B cell (primary cell): ENCODE measurements at regions not wholly inside any gene's neighbourhood (a gene's known extent, or its start where the extent isn't known, plus 50 kb on each side); places are given as distances from the start of the nearest gene placed in this dataset.

ENCODE experiments used
- EZH2 ChIP-seq: IDR thresholded peaks from 2 replicates; pipeline ENCODE4 v1.6.1; 2012; ENCODE audit warnings: borderline replicate concordance, low read depth, mild to moderate bottlenecking, moderate library complexity, low read length; ENCODE audit not compliant: insufficient read depth, poor library complexity, severe bottlenecking
- TF ChIP-seq, protein P1 (sequence below): fragments of 200-600 bp; IDR thresholded peaks from one replicate; pipeline ENCODE4 v1.8.0; 2022; ENCODE audit warnings: antibody characterized with exemption, mild to moderate bottlenecking

DNA sequence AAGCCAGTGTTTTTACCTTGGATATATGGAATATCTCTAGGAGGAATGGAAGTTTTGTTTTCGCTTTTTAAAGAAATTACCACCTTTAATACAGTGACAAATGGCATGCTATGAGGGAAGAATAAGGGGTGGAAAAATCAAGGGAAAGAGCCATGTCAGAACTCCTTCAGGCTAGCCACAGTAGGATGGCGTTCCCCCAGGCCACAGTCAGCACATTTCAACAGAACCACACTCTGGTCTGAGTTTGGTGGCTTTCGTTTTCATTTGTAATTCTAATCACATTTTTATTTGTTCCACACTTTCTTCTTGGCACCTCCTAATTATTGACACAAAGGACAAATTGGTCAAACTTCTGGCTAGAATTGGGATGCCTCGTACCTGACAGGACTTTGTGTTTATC is 60.3 kb upstream of the RCOR3 start:
- TF ChIP-seq, protein P1, sequence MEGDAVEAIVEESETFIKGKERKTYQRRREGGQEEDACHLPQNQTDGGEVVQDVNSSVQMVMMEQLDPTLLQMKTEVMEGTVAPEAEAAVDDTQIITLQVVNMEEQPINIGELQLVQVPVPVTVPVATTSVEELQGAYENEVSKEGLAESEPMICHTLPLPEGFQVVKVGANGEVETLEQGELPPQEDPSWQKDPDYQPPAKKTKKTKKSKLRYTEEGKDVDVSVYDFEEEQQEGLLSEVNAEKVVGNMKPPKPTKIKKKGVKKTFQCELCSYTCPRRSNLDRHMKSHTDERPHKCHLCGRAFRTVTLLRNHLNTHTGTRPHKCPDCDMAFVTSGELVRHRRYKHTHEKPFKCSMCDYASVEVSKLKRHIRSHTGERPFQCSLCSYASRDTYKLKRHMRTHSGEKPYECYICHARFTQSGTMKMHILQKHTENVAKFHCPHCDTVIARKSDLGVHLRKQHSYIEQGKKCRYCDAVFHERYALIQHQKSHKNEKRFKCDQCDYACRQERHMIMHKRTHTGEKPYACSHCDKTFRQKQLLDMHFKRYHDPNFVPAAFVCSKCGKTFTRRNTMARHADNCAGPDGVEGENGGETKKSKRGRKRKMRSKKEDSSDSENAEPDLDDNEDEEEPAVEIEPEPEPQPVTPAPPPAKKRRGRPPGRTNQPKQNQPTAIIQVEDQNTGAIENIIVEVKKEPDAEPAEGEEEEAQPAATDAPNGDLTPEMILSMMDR: no peak
- TF ChIP-seq EZH2: no peak
